ENCODE measurements at regions not wholly inside any gene's neighbourhood (a gene's known extent, or its start where the extent isn't known, plus 50 kb on each side); places are given as distances from the start of the nearest gene placed in this dataset.

- DNase-seq: no peak
Observed at GRCh38 chr1:221947731-221948130, 205.8 kb upstream of the DUSP10 start.

GRCh38 chr1:221946768-221947167, 204.9 kb upstream of the DUSP10 start:
- DNase-seq: no peak

GRCh38 chr1:221945669-221946068, 203.8 kb upstream of the DUSP10 start:
- DNase-seq: no peak

GRCh38 chr1:221944247-221944870, 202.5 kb upstream of the DUSP10 start:
- no peak for DNase-seq

GRCh38 chr1:221940631-221941030, 198.7 kb upstream of the DUSP10 start:
- DNase-seq: no peak

- DNase-seq: peak; percentile 64
Observed at GRCh38 chr1:221939607-221940006, 197.7 kb upstream of the DUSP10 start.

- no peak for DNase-seq
Observed at GRCh38 chr1:221937155-221937953, 195.5 kb upstream of the DUSP10 start.

GRCh38 chr1:221933814-221934213, 191.9 kb upstream of the DUSP10 start:
- no peak for DNase-seq

GRCh38 chr1:221926441-221926840, 184.6 kb upstream of the DUSP10 start:
- DNase-seq: no peak

GRCh38 chr1:221925947-221926346, 184.1 kb upstream of the DUSP10 start:
- no peak for DNase-seq

GRCh38 chr1:221923929-221924598, 182.2 kb upstream of the DUSP10 start:
- DNase-seq: no peak

GRCh38 chr1:221921936-221922335, 180.0 kb upstream of the DUSP10 start:
- DNase-seq: no peak

GRCh38 chr1:221919743-221920142, 177.9 kb upstream of the DUSP10 start:
- no peak for DNase-seq

GRCh38 chr1:221919341-221919740, 177.5 kb upstream of the DUSP10 start:
- DNase-seq: no peak

GRCh38 chr1:221916176-221916575, 174.3 kb upstream of the DUSP10 start:
- DNase-seq: no peak

- DNase-seq: no peak
Observed at GRCh38 chr1:221915764-221916163, 173.9 kb upstream of the DUSP10 start.

- no peak for DNase-seq
Observed at GRCh38 chr1:221913351-221913892, 171.5 kb upstream of the DUSP10 start.

GRCh38 chr1:221912230-221912629, 170.3 kb upstream of the DUSP10 start:
- no peak for DNase-seq

- no peak for DNase-seq
Observed at GRCh38 chr1:221911714-221912113, 169.8 kb upstream of the DUSP10 start.

GRCh38 chr1:221910222-221910621, 168.3 kb upstream of the DUSP10 start:
- no peak for DNase-seq

- DNase-seq: no peak
Observed at GRCh38 chr1:221908573-221908972, 166.7 kb upstream of the DUSP10 start.

GRCh38 chr1:221907166-221907932, 165.5 kb upstream of the DUSP10 start:
- no peak for DNase-seq

GRCh38 chr1:221905802-221906201, 163.9 kb upstream of the DUSP10 start:
- DNase-seq: no peak
